NT2/D1 (cell line): ENCODE measurements at regions not wholly inside any gene's neighbourhood (a gene's known extent, or its start where the extent isn't known, plus 50 kb on each side); places are given as distances from the start of the nearest gene placed in this dataset.
"Not testable (repeated sequence)": the region's sequence is repeated elsewhere in the genome, so short reads cannot be mapped to it uniquely, and the experiment has no call there.

Source experiments
- YY1 ChIP-seq: IDR thresholded peaks from 2 replicates; pipeline ENCODE4 v1.6.1; 2011; ENCODE audit not compliant: insufficient read length, insufficient read depth
- ZNF274 ChIP-seq: IDR thresholded peaks from 2 replicates; pipeline ENCODE4 v1.6.1; 2011; ENCODE audit warnings: mild to moderate bottlenecking, low read depth, low read length

GRCh38 chr1:794918-795584, 108.6 kb upstream of the OR4F16 start:
- TF ChIP-seq YY1, ZNF274: not testable (repeated sequence)
